ENCODE measurements at regions not wholly inside any gene's neighbourhood (a gene's known extent, or its start where the extent isn't known, plus 50 kb on each side); places are given as distances from the start of the nearest gene placed in this dataset.

GRCh38 chrX:39905538-39905891, 192.2 kb downstream of the BCOR start:
- TF ChIP-seq, protein P1, sequence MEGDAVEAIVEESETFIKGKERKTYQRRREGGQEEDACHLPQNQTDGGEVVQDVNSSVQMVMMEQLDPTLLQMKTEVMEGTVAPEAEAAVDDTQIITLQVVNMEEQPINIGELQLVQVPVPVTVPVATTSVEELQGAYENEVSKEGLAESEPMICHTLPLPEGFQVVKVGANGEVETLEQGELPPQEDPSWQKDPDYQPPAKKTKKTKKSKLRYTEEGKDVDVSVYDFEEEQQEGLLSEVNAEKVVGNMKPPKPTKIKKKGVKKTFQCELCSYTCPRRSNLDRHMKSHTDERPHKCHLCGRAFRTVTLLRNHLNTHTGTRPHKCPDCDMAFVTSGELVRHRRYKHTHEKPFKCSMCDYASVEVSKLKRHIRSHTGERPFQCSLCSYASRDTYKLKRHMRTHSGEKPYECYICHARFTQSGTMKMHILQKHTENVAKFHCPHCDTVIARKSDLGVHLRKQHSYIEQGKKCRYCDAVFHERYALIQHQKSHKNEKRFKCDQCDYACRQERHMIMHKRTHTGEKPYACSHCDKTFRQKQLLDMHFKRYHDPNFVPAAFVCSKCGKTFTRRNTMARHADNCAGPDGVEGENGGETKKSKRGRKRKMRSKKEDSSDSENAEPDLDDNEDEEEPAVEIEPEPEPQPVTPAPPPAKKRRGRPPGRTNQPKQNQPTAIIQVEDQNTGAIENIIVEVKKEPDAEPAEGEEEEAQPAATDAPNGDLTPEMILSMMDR (IDR thresholded peaks at IDR 0.05; ENCODE audit: insufficient read depth, low read length, poor library complexity, severe bottlenecking): no peak
- TF ChIP-seq EZH2phosphoT487 (conservative IDR thresholded peaks at IDR 0.05; ENCODE audit: low read length): no peak
